ENCODE measurements at regions not wholly inside any gene's neighbourhood (a gene's known extent, or its start where the extent isn't known, plus 50 kb on each side); places are given as distances from the start of the nearest gene placed in this dataset.

GRCh38 chr16:65655802-65656201 lies 533.9 kb upstream of the CDH11 start:
- DNase-seq: no peak

- DNase-seq: no peak
Measured at GRCh38 chr16:65648101-65648500, 526.2 kb upstream of the CDH11 start.

- no peak for DNase-seq
Measured at GRCh38 chr16:65644821-65645220, 523.0 kb upstream of the CDH11 start.

- DNase-seq: no peak
Measured at GRCh38 chr16:65641762-65642289, 520.0 kb upstream of the CDH11 start.

- DNase-seq: no peak
Measured at GRCh38 chr16:65641049-65641761, 519.3 kb upstream of the CDH11 start.

GRCh38 chr16:65634833-65635232 lies 513.0 kb upstream of the CDH11 start:
- no peak for DNase-seq

- no peak for DNase-seq
Measured at GRCh38 chr16:65634291-65634690, 512.4 kb upstream of the CDH11 start.

- DNase-seq: no peak
Measured at GRCh38 chr16:65624666-65625065, 502.8 kb upstream of the CDH11 start.

- DNase-seq: no peak
Measured at GRCh38 chr16:65624229-65624628, 502.4 kb upstream of the CDH11 start.

- no peak for DNase-seq
Measured at GRCh38 chr16:65622871-65623270, 501.0 kb upstream of the CDH11 start.

GRCh38 chr16:65622151-65622550 lies 500.3 kb upstream of the CDH11 start:
- DNase-seq: no peak

- no peak for DNase-seq
Measured at GRCh38 chr16:65621640-65622039, 499.8 kb upstream of the CDH11 start.

- DNase-seq: no peak
Measured at GRCh38 chr16:65619606-65620005, 497.7 kb upstream of the CDH11 start.

GRCh38 chr16:65618931-65619330 lies 497.1 kb upstream of the CDH11 start:
- no peak for DNase-seq

GRCh38 chr16:65618333-65618732 lies 496.5 kb upstream of the CDH11 start:
- DNase-seq: no peak

GRCh38 chr16:65617421-65617820 lies 495.6 kb upstream of the CDH11 start:
- DNase-seq: no peak

GRCh38 chr16:65608455-65608854 lies 486.6 kb upstream of the CDH11 start:
- no peak for DNase-seq

- DNase-seq: no peak
Measured at GRCh38 chr16:65604771-65605170, 482.9 kb upstream of the CDH11 start.

- no peak for DNase-seq
Measured at GRCh38 chr16:65601781-65602180, 479.9 kb upstream of the CDH11 start.

GRCh38 chr16:65600629-65601028 lies 478.8 kb upstream of the CDH11 start:
- DNase-seq: no peak

- DNase-seq: no peak
Measured at GRCh38 chr16:65600046-65600445, 478.2 kb upstream of the CDH11 start.

- DNase-seq: no peak
Measured at GRCh38 chr16:65598621-65599020, 476.8 kb upstream of the CDH11 start.

GRCh38 chr16:65583498-65583897 lies 461.6 kb upstream of the CDH11 start:
- DNase-seq: no peak

GRCh38 chr16:65579050-65579449 lies 457.2 kb upstream of the CDH11 start:
- DNase-seq: no peak

- DNase-seq: no peak
Measured at GRCh38 chr16:65576631-65577030, 454.8 kb upstream of the CDH11 start.
